ENCODE measurements at regions not wholly inside any gene's neighbourhood (a gene's known extent, or its start where the extent isn't known, plus 50 kb on each side); places are given as distances from the start of the nearest gene placed in this dataset.

DNA sequence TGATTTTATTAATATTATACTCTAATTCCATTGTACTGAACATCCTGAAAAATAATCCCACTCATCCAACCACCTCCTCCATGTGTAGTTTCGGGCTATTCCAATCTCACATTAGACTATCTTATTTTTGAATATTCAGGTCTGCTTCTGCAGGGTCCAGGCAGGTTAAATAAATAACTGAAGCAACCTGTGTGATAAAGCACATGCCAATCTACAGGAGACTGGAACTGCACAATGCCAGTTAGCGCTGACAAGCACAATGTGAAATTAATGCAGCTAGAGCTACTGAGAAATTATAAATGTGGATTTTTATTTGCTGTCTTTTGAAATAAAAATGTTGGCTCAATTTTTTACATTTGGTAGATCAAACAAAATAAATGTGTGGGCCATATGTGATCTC lies 540.1 kb upstream of the ATXN8OS start:
- H3K27me3 ChIP-seq (ENCODE audit: insufficient read depth, poor library complexity, severe bottlenecking) = no peaks in the 10 kb centered on the region
- no peak overlapping the region for H3K4me3 ChIP-seq (replicated peaks; ENCODE audit: insufficient read depth, low read length)
- H3K27ac ChIP-seq (replicated peaks) = no peak overlapping the region
- TF ChIP-seq GABPA (IDR thresholded peaks at IDR 0.05; ENCODE audit: low read depth) (no peak), CTCF (IDR thresholded peaks at IDR 0.05; ENCODE audit: insufficient read depth, low read length) (no peak), SPI1 (IDR thresholded peaks at IDR 0.05; ENCODE audit: borderline replicate concordance, low read depth) (no peak), POLR2AphosphoS5 (IDR thresholded peaks at IDR 0.05; ENCODE audit: low read depth) (no peak)
- TF ChIP-seq, protein P1, sequence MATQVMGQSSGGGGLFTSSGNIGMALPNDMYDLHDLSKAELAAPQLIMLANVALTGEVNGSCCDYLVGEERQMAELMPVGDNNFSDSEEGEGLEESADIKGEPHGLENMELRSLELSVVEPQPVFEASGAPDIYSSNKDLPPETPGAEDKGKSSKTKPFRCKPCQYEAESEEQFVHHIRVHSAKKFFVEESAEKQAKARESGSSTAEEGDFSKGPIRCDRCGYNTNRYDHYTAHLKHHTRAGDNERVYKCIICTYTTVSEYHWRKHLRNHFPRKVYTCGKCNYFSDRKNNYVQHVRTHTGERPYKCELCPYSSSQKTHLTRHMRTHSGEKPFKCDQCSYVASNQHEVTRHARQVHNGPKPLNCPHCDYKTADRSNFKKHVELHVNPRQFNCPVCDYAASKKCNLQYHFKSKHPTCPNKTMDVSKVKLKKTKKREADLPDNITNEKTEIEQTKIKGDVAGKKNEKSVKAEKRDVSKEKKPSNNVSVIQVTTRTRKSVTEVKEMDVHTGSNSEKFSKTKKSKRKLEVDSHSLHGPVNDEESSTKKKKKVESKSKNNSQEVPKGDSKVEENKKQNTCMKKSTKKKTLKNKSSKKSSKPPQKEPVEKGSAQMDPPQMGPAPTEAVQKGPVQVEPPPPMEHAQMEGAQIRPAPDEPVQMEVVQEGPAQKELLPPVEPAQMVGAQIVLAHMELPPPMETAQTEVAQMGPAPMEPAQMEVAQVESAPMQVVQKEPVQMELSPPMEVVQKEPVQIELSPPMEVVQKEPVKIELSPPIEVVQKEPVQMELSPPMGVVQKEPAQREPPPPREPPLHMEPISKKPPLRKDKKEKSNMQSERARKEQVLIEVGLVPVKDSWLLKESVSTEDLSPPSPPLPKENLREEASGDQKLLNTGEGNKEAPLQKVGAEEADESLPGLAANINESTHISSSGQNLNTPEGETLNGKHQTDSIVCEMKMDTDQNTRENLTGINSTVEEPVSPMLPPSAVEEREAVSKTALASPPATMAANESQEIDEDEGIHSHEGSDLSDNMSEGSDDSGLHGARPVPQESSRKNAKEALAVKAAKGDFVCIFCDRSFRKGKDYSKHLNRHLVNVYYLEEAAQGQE (IDR thresholded peaks at IDR 0.05; ENCODE audit: insufficient replicate concordance, low read depth) = no peak
- no peak for DNase-seq (ENCODE audit: low read depth in 1 of 2, low spot score in 1 of 2)

DNA sequence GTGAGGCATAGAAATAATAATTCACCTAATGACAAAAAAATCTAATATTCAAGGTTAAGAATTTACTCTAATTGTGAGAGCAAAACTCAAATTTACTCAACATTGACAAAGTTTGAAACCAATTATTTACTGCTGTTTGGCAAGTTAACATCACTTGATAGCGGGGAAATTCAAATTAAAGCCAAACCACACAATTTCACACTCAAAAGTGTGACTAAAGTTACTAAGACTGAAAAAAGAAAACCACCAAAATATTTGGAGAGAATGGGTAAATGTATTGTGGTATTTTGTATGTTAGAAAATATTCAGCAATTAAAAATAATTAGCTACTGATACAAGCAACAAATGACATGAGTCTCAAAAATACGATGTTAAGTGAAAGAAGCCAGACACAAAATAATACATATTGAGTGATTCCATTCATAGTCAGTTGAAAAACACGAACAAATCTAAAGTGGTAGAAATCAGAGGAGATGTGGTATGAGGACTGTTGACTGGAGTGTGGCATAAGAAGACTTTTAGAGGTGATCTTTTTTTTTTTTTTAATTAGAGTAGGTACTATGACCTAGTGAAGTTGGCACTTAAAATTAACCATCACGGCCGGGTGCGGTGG lies 541.4 kb upstream of the ATXN8OS start:
- no peak for DNase-seq (ENCODE audit: low read depth in 1 of 2, low spot score in 1 of 2)
- Histone ChIP-seq H3K4me3 (replicated peaks; ENCODE audit: insufficient read depth, low read length) (no peak overlapping the region), H3K27ac (replicated peaks) (no peak overlapping the region), H3K27me3 (ENCODE audit: insufficient read depth, poor library complexity, severe bottlenecking) (no peaks in the 10 kb centered on the region)
- TF ChIP-seq, protein P1 (IDR thresholded peaks at IDR 0.05; ENCODE audit: insufficient replicate concordance, low read depth) = no peak
- TF ChIP-seq SPI1 (IDR thresholded peaks at IDR 0.05; ENCODE audit: borderline replicate concordance, low read depth) (no peak), CTCF (IDR thresholded peaks at IDR 0.05; ENCODE audit: insufficient read depth, low read length) (no peak), POLR2AphosphoS5 (IDR thresholded peaks at IDR 0.05; ENCODE audit: low read depth) (no peak), GABPA (IDR thresholded peaks at IDR 0.05; ENCODE audit: low read depth) (no peak)

GRCh38 chr13:69565334-69565733 lies 542.3 kb upstream of the ATXN8OS start:
- no peaks in the 10 kb centered on the region for H3K27me3 ChIP-seq (ENCODE audit: insufficient read depth, poor library complexity, severe bottlenecking)
- no peak for TF ChIP-seq SPI1 (IDR thresholded peaks at IDR 0.05; ENCODE audit: borderline replicate concordance, low read depth)
- peak; percentile 34 for TF ChIP-seq CTCF (IDR thresholded peaks at IDR 0.05; ENCODE audit: insufficient read depth, low read length)
- H3K4me3 ChIP-seq (replicated peaks; ENCODE audit: insufficient read depth, low read length) = no peak overlapping the region
- H3K27ac ChIP-seq (replicated peaks) = no peak overlapping the region
- peak; percentile 8 to 36 for DNase-seq (ENCODE audit: low read depth in 1 of 2, low spot score in 1 of 2)

All from HL-60 (cell line).